HG03521 (cell line): ENCODE measurements at regions not wholly inside any gene's neighbourhood (a gene's known extent, or its start where the extent isn't known, plus 50 kb on each side); places are given as distances from the start of the nearest gene placed in this dataset.

ENCODE experiments used
- ATAC-seq: cut with Tn5 transposase; IDR thresholded peaks from one replicate; pipeline ENCODE4 v1.9.1; 2021; ENCODE audit warnings: mild to moderate bottlenecking, moderate library complexity; ENCODE audit not compliant: unreplicated experiment

DNA sequence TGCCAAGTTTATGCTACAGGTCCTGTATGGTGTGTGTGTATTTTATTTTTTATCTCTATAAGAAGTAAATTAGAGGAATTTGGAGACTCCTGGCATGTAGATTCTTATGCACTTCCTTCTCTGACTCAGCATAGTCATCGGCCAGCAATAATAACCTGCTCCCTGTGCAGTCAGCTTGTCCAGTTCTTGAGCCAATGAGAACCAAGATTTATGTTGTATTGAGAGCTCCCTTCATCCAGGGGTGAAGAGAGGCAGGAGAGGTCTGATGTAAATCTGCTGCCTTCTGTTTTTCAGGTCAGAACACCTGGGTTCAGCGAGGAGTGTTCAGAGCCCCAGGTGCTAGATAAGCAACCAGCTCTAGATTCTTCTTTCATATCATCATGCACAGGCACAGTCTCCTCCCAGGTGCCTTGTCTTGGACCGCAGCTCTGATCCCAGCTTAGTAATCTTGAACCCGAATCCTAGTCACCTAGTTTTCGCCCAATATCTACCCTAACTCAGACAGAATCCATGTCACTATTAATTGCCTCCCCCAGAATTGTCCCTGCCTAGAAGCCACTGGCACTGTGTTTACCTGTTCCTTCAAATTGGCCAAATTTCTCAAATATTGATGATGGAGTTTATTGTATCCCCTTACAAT is 328.2 kb upstream of the NCAM1 start:
- ATAC-seq, result no peak

DNA sequence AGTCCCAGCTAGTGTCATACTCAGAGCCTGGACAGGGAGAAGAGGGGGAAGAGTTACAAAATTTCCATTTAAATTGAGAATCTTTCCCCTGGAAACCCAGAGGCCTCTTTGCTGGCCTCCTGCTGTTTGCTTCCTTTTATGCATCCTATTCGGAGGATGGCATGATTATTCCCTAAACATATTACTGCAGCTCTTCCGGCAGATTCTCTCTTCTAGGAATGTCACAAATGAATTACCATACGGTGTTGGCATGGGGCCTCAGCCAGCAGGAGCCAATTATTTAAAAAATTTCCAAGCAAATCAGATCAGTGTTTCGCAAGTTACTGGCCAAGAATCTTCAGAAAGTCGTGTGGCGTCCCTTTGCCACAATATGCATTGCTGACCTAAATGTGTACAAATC is 326.7 kb upstream of the NCAM1 start:
- ATAC-seq, result no peak

DNA sequence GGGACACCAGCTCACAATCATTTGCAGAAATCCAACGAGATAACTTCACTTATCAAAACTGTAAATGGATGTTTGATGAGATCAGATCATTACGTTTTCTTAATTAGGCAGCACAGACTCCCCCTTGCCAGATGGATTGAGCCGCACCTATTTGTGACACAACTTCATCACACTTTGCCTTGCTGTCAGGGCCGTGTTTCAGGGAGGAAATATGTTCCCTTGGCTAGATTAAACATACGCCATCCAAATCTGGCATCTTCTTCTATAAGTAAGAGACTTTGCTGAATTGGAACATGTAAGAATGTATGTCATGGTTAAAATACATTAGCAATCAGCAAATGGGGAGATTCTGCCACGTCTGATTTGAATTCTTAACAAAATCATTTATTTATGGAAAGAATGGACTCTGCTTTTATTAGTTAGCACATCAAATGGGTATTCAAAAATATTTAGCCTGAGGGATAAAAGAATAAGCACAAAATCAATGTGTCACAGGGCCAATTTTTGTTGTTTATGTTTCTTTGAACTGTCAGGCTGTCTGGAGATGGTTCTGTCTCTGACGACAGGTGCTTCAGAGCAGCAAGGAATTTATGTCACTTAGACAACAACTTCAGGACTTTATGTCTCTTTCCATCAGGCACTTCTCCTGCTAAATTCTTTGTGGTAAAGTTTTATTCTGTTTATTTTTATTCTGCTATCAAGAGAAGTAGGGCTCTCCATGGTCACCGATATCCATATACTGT is 326.1 kb upstream of the NCAM1 start:
- no peak for ATAC-seq

DNA sequence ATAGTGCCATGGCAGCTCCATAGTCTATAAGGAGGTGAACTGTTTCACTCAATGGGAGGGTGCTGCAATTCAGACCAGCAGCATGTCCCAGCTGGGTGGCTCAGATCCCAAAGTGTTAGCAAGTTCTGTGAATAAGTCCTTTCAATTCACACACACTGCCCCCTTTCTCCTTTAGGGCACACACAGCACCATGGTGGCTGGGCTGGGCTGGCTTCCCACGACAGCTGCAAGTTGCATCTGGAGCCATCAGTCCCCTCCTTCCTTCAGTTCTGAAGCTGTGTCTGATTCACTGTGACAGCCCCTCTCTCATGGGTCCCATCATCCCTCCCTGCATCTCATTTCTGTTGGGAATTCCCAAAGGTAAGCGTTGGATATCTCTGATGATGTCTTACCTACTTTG is 324.1 kb upstream of the NCAM1 start:
- no peak for ATAC-seq

DNA sequence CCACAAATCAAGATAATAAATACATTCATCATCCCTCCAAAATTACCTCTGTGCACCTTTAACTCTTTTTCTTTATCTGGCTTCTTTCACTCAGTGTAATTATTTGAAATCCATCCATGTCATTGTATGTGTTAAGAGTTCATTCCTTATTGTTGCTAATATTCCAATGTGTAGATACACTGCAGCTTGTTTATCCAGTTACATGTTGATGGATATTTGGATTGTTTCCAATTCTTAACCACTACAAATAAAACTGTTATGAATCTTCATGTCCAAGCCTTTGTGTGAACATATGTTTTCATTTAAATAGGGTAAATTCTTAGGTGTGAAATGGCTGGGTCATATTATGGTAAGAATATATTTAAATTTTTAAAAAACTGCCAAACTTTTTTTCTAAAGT is 323.3 kb upstream of the NCAM1 start:
- ATAC-seq, result no peak

DNA sequence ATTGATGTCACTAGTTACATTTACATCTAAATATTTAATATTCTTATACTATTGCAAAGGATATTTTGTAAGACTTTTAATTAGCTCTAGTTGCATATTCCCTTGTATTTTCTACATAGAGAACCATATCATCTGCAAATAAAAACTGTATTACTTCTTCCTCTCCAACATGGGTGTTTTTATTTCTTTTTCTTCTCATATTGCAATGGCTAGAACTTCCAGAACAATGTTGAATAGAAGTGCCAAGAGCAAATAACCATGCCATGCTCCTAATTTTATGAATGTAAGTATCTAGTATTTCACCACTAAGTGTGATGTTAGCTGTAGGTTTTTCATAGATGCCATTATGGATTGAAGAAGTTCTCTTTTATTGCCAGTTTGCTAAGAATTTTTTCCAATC is 321.8 kb upstream of the NCAM1 start:
- no peak for ATAC-seq

DNA sequence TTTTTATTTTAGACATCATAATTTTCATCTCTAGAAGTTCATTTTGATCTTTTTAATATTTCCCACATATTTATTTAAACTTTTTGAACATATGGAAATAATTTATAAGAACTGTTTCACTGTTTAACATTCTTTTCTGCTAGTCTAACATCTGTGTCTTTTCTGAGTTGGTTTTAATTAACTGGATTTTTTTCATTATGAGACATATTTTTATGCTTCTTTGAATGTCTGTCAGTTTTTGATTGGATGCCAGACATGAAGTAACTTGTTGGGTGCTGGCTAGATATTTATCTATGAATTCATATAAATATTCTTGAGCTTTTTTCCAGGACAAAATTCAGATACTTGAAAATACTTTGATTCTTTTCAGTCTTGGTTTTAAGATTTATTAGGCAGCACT is 317.8 kb upstream of the NCAM1 start:
- ATAC-seq, result no peak

DNA sequence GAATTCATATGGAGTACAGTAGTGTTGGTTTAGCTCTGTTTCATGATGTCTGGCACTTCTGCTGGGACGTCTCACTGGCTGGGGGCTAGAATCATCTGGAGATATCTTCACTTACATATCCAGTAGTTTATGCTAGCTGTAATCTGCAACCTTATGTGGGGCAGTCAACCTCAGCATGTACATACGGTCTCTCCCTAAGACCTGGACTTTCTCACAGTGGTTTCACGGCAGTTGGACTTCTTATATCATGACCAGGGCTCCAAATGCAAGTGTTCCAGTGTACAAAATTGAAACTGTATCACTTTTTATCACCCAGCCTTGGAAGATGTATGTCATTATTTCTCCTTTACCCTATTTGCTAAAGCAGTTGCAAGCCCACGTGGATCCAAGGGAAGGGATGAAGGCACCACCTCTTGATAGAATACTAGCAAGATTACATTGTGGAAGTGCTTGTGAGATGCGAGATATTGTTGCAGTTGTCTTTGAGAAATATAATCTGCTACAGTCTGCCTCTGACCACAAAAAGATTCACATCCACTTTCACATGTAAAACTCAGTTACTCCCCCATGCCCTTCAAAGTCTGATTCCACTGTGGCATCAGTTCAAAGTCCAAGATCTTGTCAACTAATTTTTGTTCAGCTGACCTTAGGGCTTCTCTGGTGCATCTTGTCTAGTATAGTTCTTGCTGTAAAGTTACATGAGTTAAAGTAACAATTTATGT is 316.6 kb upstream of the NCAM1 start:
- no peak for ATAC-seq

DNA sequence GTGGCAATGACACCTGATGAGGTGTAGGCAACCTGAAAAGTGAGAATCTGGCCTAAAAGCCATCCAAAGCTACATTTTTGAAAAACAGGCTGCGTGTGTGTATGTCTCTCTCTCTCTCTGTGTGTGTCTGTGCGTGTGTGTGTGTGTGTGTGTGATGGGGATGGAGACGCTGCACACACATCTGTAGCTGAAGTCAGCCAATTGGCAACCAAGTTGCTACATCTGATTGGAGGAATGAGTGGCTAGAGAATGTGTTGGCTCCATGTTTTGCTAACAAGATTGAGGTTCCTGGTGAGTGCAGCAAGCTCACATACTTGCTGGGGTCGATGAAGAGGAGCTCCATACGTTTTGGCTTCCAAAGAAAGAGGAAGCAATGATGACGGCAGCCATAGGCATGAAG is 311.4 kb upstream of the NCAM1 start:
- no peak for ATAC-seq

DNA sequence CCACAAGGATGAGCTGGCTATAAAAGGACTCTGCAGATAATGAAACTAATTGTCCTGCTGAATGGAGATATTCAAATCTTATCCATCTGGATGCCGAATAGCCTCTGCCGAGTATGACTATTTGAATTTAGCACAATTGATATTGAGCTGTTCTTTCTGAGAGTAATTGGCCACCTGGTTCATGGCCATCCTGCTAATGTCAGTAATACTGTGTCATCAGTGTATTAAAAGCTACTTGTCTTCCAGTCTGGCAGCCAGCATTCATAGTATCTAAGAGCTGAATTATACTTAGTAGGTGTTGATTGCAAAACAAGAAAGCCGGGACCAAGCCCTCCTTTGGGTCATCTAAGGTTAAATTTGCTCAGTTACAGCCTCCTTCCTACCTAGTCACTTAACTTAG is 310.7 kb upstream of the NCAM1 start:
- no peak for ATAC-seq

DNA sequence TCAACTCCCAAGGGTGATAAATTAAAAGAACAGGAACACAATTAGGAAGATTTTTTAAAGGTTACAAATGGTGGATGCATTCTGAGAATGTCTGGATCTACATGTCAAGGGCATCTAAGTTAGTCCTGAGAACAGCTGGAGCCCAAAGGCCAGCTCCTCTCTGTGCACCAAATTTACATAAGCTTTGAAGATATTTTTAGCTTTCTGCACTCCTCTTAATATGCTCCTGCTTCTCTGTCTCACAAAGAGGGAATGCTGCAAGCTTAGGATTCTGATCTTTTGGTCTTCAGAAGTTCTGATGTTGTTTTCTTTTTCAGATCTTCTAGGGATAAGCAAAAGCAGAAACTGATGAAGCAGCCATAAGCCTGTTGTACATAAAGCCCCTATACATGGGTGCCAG is 309.8 kb upstream of the NCAM1 start:
- ATAC-seq, result no peak

DNA sequence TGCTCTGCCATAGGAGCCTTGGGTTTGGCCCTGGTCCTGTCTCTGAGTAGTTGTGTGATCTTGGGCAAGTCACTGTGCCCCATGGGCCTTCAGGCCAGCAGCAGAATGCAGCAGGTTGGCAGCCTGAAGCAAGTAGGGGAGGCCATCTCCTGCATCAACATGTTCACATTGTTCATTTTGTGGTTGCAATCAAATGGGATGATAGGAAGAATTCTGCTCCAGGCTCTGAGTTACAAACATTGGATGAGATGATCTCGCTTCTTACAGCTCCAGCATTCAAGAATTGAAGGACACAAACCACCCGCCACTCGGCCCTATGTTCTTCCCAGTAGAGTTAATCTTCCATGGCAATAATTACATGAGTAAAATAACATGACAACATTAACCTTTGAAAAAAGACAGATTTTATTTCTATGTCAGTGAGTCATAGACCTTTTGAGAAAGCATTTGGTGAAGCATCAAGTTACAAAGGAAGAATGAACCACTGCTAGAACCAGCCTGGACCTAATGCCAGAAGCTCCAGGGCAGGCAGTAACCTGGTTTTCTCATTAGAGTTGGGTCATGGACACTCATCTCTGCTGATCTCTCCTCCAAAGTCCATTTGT is 308.3 kb upstream of the NCAM1 start:
- no peak for ATAC-seq

DNA sequence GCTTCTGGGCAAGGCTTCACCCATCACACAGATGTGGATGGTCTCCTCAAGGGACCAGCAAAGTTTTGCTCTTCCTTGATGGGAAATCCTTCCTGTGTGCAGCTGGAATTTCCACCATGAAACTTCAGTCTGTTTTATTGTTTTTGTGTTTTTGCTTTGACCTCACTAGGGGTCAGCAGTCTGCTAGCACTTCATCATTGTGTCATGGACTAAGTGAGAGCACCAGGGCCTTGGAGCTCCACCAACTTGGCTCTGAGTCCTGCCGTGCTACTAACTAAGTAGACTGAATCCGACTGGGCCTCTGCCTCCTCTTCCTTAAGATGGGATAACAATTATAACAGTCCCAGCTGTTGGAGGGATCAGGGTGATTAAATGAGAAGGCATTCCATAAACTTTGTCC is 305.8 kb upstream of the NCAM1 start:
- no peak for ATAC-seq

DNA sequence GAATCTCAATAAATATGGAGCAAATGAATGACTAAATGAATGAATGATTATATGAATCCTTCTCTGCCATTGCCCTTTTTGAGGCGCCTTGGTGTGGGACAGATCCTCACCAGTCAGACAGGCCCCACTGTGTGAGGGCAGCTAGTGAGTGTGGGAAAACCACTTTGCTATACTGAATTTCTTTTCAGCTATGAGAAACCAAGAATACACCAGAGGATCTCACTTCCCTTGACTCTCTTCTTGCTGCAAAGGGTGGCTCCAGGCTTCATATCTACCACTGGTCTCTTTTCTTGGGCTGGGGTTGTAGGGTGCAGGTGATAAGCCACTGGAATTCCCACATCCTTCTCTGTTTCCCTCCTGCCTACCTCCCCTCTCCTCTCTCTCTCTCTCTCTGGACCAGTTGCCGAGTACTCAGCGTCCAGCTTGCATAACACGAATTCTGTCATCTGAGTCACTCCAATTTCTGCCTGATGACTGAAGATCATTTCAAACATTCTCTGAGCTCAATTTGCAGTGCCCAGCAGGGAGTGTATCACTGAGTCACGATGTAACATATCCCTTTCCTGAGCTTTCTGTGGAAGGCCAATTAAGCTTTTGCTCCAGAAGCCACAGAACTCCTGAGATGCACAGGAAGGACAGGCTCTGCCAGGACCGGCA is 304.3 kb upstream of the NCAM1 start:
- no peak for ATAC-seq

DNA sequence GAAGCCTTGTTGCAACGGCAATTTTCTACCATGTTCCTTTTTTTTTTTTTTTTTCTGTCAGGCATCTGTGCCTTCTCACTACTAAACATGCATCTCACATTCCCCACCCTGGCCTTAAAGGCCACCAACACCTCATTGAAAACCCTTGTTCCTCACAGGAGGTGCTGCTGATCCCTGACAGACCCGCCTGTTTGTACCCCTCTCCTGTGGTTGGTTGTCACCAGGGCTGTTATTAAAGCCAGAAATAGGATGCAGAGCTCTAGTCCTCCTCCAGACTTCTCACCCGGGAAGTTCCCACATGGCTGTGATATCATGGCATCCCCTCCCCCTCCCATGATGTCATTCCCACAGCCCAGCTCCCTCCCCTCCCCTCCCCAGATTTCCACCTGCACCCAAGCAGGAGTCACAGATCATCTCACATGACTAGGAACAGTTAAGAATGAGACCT is 302.8 kb upstream of the NCAM1 start:
- ATAC-seq, result no peak

DNA sequence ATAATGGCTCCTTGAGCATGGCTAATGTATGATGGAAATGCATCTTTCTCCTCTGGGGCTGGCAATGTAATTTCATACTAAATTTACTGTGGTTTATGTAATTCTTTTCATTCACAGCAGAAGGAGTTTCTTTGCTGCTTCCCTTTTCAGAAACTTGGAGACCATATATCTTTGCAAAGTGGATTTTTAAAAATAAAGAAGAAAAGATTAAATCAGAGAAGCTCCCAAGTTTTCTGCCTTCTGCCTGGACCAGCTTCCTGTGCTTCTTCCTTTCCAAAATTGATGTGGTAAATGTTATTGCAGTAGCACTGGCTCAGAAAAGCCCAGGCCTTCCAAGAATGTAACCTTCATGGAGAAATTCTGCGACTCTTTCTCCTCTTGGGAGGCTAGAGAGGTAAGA is 300.1 kb upstream of the NCAM1 start:
- no peak for ATAC-seq

DNA sequence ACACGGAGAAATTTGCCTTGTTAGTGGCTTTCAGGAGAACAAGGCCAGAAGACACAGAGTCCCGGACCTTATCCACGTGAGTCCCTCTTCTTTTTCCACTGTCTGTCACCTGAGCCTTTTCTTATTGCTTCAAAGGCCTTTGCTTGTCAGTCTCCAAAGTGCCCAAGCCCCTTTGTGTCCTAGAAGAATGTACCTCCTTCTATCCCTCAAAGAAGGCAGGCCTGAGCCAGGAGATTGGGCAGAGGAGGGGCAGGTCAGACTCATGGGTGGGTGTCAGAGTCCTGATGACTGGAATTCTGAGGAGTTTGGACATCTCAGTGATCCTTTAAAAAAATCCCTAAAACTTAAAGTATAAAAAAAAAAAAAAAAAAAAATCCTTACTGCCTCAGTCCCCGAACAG is 299.6 kb upstream of the NCAM1 start:
- ATAC-seq, result no peak

DNA sequence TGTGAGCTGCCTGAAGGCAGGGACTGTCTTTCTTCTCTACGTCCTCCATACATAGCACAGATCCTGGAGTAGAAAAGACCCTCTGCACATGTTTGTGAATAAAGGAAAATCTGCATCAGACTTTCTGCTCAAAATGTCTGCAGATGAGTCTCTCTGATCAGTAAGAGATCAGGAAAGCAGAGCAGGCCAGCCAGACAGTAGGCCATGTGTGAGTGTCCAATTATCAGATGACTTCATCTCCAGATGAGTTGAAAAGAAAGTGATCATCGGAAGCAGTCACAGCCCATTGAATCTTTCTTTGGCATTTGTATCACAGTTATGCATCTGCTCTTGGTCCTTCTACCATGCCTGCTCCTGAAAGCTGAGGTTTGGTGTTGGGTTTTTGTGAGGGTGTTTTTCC is 298.7 kb upstream of the NCAM1 start:
- no peak for ATAC-seq

DNA sequence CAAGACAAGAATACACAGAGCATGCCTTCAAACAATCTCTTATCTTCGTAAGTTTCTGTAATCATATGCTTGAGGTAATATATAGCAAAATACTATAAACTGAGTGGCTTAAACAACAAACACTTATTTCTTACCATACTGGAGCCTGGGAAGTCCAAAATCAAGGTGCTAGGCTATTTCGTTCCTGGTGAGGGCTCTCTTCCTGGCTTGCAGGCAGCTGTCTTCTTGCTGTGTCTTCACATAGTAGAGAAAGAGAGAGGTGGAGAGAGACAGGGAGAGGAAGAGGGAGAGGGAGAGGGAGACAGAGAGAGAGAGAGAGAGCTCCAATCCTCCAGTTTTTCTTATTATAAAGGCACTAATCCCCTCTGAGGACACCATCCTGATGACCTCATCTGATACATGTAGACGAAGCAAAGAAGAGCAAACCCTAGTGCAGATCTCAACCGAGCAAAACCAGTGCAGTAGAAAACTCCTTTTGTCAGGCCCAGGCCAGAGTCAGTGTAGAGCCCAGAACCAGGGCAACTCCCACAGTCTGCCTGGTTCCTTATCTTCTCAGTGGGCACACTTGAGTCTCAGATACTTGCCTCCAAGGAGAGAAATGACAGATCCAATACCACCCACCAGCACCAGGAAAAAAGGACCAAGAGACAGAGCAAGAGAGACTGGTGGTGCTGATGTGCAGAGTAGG is 297.1 kb upstream of the NCAM1 start:
- no peak for ATAC-seq

DNA sequence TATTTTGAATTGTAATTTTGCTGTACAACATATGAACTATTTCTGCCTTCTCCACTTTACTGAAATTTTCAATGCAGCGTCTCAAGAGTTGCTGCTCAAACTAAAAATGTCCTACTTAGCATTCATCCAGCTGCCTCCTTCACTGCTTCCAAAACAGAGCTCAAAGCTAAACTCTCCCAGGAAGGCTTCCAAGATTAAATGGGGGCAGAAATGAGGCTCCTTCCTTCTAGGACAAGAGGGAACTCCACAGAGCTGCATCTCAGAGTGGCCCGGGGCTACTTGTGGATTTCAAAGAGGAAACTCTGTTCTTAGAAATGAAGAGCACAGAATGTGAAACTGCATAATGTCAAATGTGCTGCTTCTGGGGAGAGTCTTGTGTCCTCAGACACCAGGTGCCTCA is 295.9 kb upstream of the NCAM1 start:
- no peak for ATAC-seq

DNA sequence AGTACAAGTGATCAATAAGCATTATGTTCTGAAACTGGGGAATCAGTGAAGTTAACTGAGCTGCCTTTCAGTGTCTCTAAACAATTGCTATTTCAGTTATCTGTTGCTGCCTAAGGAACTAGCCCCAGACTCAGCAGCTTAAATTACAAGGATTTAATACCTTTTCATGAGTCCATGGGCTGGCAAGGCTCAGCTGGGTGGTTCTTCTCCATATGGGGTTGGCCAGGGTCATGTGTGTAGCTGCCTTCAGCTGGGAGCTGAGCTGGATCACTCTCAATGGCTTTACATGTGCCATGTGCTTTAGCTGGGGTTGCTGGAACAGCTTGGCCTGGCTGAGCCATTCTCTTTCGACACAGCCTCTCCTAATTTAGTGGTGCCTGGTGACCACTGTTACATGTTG is 295.0 kb upstream of the NCAM1 start:
- ATAC-seq, result no peak
